ENCODE measurements at regions not wholly inside any gene's neighbourhood (a gene's known extent, or its start where the extent isn't known, plus 50 kb on each side); places are given as distances from the start of the nearest gene placed in this dataset.

- TF ChIP-seq FOXK2 (IDR thresholded peaks at IDR 0.05) (no peak), FOXA1 (IDR thresholded peaks at IDR 0.05) (no peak), ELF4 (IDR thresholded peaks at IDR 0.05) (no peak), SP1 (IDR thresholded peaks at IDR 0.05) (no peak), BHLHE40 (IDR thresholded peaks at IDR 0.05; ENCODE audit: borderline replicate concordance) (no peak), HDGF (IDR thresholded peaks at IDR 0.05; ENCODE audit: borderline replicate concordance) (no peak), CTBP1 (IDR thresholded peaks at IDR 0.05; ENCODE audit: borderline replicate concordance) (no peak), PKNOX1 (IDR thresholded peaks at IDR 0.05) (no peak), LEF1 (IDR thresholded peaks at IDR 0.05; ENCODE audit: borderline replicate concordance) (no peak), ARNT (IDR thresholded peaks at IDR 0.05) (no peak), L3MBTL2 (conservative IDR thresholded peaks at IDR 0.05) (no peak), ZNF384 (IDR thresholded peaks at IDR 0.05) (no peak), SUZ12 (IDR thresholded peaks at IDR 0.05) (no peak)
- ChIA-PET CTCF (no interaction called here), POLR2A (no interaction called here)
- DNase-seq (ENCODE audit: extremely low spot score) = no peak
Measured at GRCh38 chr5:6806668-6807067, 93.4 kb downstream of the TENT4A start.

GRCh38 chr5:6808462-6808861 lies 95.2 kb downstream of the TENT4A start:
- ChIA-PET POLR2A (no interaction called here), CTCF (no interaction called here)
- TF ChIP-seq ARNT (IDR thresholded peaks at IDR 0.05) = no peak
- no peak for TF ChIP-seq CTBP1 (IDR thresholded peaks at IDR 0.05; ENCODE audit: borderline replicate concordance)
- no peak for TF ChIP-seq L3MBTL2 (conservative IDR thresholded peaks at IDR 0.05)
- no peak for TF ChIP-seq BHLHE40 (IDR thresholded peaks at IDR 0.05; ENCODE audit: borderline replicate concordance)
- TF ChIP-seq LEF1 (IDR thresholded peaks at IDR 0.05; ENCODE audit: borderline replicate concordance) = no peak
- TF ChIP-seq FOXM1 (IDR thresholded peaks at IDR 0.05; ENCODE audit: borderline replicate concordance) = no peak
- TF ChIP-seq ELF4 (IDR thresholded peaks at IDR 0.05) = no peak
- no peak for TF ChIP-seq SP1 (IDR thresholded peaks at IDR 0.05)
- TF ChIP-seq PKNOX1 (IDR thresholded peaks at IDR 0.05) = no peak
- no peak for TF ChIP-seq FOXK2 (IDR thresholded peaks at IDR 0.05)
- TF ChIP-seq FOXA1 (IDR thresholded peaks at IDR 0.05) = no peak
- TF ChIP-seq HDGF (IDR thresholded peaks at IDR 0.05; ENCODE audit: borderline replicate concordance) = no peak
- no peak for TF ChIP-seq ZNF384 (IDR thresholded peaks at IDR 0.05)
- TF ChIP-seq SUZ12 (IDR thresholded peaks at IDR 0.05) = no peak
- TF ChIP-seq NFRKB (IDR thresholded peaks at IDR 0.05) = no peak
- no peak for TF ChIP-seq TARDBP (IDR thresholded peaks at IDR 0.05)
- DNase-seq (ENCODE audit: extremely low spot score) = no peak

GRCh38 chr5:6810641-6811405 lies 97.6 kb downstream of the TENT4A start:
- ChIA-PET POLR2A (no interaction called here), CTCF (interaction anchor here (1.0 kb wide), 1 partner anchor 10 kb away, joined by 3 read pairs; no protein-coding TSS in a partner anchor)
- no peak for TF ChIP-seq ELF4 (IDR thresholded peaks at IDR 0.05)
- TF ChIP-seq FOXK2 (IDR thresholded peaks at IDR 0.05) = no peak
- TF ChIP-seq FOXM1 (IDR thresholded peaks at IDR 0.05; ENCODE audit: borderline replicate concordance) = no peak
- TF ChIP-seq FOXA1 (IDR thresholded peaks at IDR 0.05) = no peak
- no peak for TF ChIP-seq SP1 (IDR thresholded peaks at IDR 0.05)
- no peak for TF ChIP-seq ZNF384 (IDR thresholded peaks at IDR 0.05)
- TF ChIP-seq L3MBTL2 (conservative IDR thresholded peaks at IDR 0.05) = no peak
- no peak for TF ChIP-seq BHLHE40 (IDR thresholded peaks at IDR 0.05; ENCODE audit: borderline replicate concordance)
- no peak for TF ChIP-seq SUZ12 (IDR thresholded peaks at IDR 0.05)
- DNase-seq (ENCODE audit: extremely low spot score) = no peak

GRCh38 chr5:6812091-6812490 lies 98.9 kb downstream of the TENT4A start:
- DNase-seq (ENCODE audit: extremely low spot score) = no peak
- ChIA-PET CTCF (no interaction called here), POLR2A (no interaction called here)
- TF ChIP-seq FOXK2 (IDR thresholded peaks at IDR 0.05) (no peak), NFRKB (IDR thresholded peaks at IDR 0.05) (no peak), ELF4 (IDR thresholded peaks at IDR 0.05) (no peak), L3MBTL2 (conservative IDR thresholded peaks at IDR 0.05) (no peak), FOXM1 (IDR thresholded peaks at IDR 0.05; ENCODE audit: borderline replicate concordance) (no peak), HDGF (IDR thresholded peaks at IDR 0.05; ENCODE audit: borderline replicate concordance) (no peak), FOXA1 (IDR thresholded peaks at IDR 0.05) (no peak), ZNF384 (IDR thresholded peaks at IDR 0.05) (no peak), BHLHE40 (IDR thresholded peaks at IDR 0.05; ENCODE audit: borderline replicate concordance) (no peak), SUZ12 (IDR thresholded peaks at IDR 0.05) (no peak)

- POLR2A ChIA-PET = no interaction called here
- TF ChIP-seq ELF4 (IDR thresholded peaks at IDR 0.05) (no peak), FOXM1 (IDR thresholded peaks at IDR 0.05; ENCODE audit: borderline replicate concordance) (no peak), CTBP1 (IDR thresholded peaks at IDR 0.05; ENCODE audit: borderline replicate concordance) (no peak), ZNF384 (IDR thresholded peaks at IDR 0.05) (no peak), BHLHE40 (IDR thresholded peaks at IDR 0.05; ENCODE audit: borderline replicate concordance) (no peak), FOXK2 (IDR thresholded peaks at IDR 0.05) (no peak), ARNT (IDR thresholded peaks at IDR 0.05) (no peak)
- no peak for DNase-seq (ENCODE audit: extremely low spot score)
- CTCF ChIA-PET = no interaction called here
Measured at GRCh38 chr5:6812800-6813731, 99.8 kb downstream of the TENT4A start.

- CTCF ChIA-PET = no interaction called here
- POLR2A ChIA-PET = no interaction called here
- no peak for DNase-seq (ENCODE audit: extremely low spot score)
- TF ChIP-seq PKNOX1 (IDR thresholded peaks at IDR 0.05) (no peak), BHLHE40 (IDR thresholded peaks at IDR 0.05; ENCODE audit: borderline replicate concordance) (no peak), CTBP1 (IDR thresholded peaks at IDR 0.05; ENCODE audit: borderline replicate concordance) (no peak)
Measured at GRCh38 chr5:6814816-6815215, 101.6 kb downstream of the TENT4A start.

Measured in HEK293T (cell line).